GM18511 (cell line): ENCODE measurements at regions not wholly inside any gene's neighbourhood (a gene's known extent, or its start where the extent isn't known, plus 50 kb on each side); places are given as distances from the start of the nearest gene placed in this dataset.

ENCODE experiments used
- ATAC-seq: cut with Tn5 transposase; IDR thresholded peaks from one replicate; pipeline ENCODE4 v1.9.1; 2021; ENCODE audit warnings: mild to moderate bottlenecking, moderate library complexity; ENCODE audit not compliant: unreplicated experiment

- ATAC-seq: no peak
Observed at GRCh38 chr2:219765231-219765911, 137.9 kb downstream of the SLC4A3 start.

DNA sequence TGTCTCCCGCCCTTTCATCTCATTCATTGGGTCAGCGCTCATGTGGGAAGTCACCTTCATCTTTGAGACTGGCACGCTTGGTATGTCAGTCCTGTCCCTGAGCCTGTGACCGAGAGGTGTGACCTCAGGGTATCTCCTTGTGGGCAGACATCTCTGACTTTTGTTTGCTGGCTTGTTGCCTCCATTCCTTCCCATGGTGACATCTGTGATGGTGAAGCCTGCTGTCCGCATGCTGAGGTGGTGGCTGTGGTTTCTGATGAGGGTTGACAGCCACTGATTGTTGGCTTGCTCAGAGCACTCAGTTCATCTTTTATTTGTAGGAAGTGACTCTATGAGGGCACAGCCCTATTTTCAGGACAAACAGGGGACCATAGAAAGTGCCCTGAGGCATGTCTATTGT, 139.2 kb downstream of the SLC4A3 start:
- ATAC-seq: no peak

DNA sequence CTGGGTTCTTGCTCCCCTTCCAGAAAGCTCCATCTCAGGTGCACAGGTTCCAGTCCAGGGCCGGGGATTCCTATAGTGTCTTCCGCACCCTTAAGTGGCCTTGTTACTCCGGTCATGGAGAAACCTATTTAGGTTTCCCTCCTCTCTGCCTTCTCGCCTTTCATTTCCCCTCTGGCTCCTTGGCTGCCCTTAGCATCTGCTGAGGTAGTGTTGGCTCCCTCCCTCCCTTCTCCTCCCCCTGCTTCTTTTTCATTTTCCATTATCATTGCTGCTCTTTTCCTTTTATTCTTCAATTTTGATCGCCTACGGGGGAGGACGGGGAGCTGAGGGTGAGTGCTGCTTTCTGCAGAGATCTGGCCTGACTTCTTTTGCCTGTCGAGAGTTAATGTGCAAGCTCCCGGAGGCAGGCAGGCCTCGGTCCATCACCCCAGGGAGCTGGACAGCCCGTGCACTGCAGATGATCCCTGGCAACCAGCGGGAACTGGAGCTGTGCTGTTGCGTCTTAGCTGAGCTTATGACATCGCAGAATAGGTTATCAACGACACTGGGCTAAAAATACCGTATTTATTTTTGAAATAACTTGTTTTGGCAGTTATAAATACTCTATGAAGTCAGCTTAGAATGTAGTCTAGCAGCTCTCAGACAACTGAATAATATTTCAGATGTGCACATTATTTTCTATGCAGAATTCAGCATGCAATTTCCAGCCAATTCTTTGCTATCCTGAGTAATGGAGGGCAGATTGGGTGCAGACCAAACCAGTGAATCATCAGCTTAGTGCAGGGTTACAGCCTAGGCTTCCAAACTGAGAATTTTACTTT, 141.9 kb downstream of the SLC4A3 start:
- no peak for ATAC-seq

DNA sequence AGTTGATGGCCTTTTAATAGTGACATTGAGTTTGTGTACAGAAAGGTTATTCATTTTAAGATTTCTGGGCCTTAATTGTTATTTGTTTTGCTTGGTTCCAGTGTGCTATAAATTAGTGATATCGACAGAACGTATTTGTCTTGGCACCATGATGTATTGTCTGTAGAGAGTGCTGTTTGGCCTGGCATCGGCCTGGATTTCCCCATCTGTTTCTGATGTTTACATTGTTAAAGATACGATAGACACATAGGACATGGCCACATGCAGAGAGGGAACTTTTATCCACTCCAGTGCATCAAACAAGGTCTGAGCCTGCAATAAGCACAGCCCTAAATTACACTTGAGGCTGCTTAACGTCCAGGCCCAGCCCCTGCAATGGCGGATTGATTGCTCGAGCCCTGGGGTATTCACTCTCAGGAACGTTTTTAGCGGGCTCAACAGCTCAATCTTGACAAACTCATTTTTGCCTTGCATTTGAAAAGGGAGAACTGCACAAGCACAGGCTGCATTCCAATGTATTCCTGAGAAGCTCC, 144.7 kb downstream of the SLC4A3 start:
- ATAC-seq: no peak

GRCh38 chr2:219772697-219773096, 145.3 kb downstream of the SLC4A3 start:
- no peak for ATAC-seq

GRCh38 chr2:219775506-219775905, 148.1 kb downstream of the SLC4A3 start:
- no peak for ATAC-seq

DNA sequence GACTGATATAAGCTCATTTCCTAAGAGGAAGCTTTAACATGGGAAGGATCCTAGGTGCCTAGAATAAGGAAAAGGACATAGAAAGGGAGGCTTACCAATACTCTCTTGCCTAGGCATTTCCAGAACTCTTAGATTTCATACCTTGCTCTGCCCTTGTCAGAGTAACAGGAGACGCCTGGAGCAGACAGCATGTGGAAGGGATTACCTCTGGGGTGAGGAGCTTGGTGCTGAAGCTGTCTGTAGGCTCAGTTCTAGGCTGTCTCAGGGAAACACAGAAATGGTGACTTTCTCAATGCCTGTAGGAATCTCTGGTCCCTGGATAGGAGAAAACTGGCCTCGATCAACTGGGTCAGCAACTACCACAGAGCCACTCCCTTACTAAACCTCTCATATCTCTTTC, 150.0 kb downstream of the SLC4A3 start:
- ATAC-seq: no peak

GRCh38 chr2:219778189-219778588, 150.8 kb downstream of the SLC4A3 start:
- no peak for ATAC-seq

GRCh38 chr2:219782737-219783348, 155.4 kb downstream of the SLC4A3 start:
- ATAC-seq: no peak

DNA sequence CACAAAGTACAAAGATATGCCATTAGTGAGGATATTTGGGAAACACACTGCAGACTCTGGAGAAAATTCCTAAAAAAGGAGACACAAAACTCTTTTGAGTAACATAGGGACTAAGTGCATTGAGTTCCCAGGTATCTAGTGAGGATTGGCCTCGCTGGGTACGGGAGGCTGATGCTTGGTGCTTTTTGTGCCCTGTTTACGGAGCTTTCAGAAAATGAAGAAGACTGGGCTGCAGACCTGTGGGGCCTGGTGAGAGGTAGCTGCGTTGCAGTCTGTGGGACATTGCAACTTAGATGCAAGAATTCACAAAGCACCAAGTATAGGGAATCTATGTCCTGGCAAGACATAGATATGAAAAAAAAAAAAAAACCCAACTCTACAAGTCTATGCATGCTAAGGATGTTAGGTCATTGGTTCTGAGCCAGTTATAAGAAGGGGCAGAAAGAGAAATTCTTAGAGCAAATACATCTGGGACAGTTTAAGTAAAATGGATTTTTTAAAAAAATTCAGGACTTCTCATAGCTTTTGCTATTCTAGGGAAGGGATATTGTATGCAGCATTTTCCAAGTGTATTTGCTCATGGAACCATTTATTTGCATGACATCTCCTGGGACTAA, 156.0 kb downstream of the SLC4A3 start:
- ATAC-seq: no peak

- ATAC-seq: no peak
Observed at GRCh38 chr2:219784178-219784577, 156.7 kb downstream of the SLC4A3 start.

- ATAC-seq: no peak
Observed at GRCh38 chr2:219789476-219789875, 162.0 kb downstream of the SLC4A3 start.

- ATAC-seq: no peak
Observed at GRCh38 chr2:219792446-219792845, 165.0 kb downstream of the SLC4A3 start.

DNA sequence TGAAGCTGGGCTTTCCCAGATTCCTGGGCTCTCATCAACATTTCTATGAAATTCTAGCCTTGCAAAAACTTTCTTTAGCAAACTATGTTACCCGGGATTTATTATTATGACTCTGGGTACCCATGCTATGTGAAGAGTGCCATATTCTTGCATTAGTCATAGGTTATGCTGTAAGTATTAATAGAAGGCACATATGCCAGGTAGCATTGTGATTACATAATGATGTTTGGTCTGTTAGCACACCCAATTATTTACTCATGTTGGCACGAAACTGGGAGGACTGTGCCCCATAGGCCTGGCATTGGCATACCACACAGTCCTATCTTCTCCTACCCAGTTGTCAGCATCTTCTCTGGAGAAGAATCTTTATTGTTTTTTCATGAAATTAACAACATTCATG, 171.0 kb downstream of the SLC4A3 start:
- no peak for ATAC-seq

- no peak for ATAC-seq
Observed at GRCh38 chr2:219803294-219803693, 175.9 kb downstream of the SLC4A3 start.

DNA sequence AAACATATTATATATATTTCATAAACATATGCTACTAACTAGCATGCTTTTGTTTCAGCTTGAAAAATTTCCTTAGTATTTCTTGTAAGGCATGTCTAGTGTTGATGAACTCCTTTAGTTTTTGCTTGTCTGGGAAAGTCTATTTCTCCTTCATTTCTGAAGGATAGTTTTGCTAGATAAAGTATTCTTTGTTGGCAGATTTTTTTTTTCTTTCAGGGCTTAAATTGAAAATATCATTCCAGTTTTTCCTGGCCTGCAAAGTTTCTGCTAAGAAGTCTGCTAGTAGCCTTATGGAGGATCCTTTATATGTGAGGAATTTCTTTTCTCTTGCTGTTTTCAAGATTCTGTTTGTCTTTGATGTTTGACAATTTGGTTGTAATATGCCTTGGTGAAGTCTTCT, 183.5 kb downstream of the SLC4A3 start:
- no peak for ATAC-seq

GRCh38 chr2:219812672-219813071, 185.2 kb downstream of the SLC4A3 start:
- no peak for ATAC-seq

DNA sequence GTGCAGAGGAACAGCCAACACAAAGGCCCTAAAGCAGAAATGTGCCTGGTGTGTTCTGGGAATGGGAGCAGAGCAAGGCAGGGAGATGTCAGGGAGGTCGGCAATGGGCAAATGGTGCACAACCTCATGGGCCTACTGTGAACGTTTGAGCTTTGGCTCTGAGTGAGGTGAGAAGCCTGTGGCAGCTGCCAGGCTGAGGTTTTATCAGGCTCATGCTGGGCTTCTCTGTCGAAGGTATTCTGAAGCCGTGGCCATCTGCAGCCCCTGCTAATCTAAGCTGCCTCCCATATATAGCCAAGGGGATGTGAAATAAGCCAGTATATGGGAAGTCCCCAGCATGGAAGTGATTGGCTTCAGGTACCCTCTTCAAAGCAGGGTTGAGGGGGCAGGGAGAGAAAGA, 193.3 kb downstream of the SLC4A3 start:
- no peak for ATAC-seq

DNA sequence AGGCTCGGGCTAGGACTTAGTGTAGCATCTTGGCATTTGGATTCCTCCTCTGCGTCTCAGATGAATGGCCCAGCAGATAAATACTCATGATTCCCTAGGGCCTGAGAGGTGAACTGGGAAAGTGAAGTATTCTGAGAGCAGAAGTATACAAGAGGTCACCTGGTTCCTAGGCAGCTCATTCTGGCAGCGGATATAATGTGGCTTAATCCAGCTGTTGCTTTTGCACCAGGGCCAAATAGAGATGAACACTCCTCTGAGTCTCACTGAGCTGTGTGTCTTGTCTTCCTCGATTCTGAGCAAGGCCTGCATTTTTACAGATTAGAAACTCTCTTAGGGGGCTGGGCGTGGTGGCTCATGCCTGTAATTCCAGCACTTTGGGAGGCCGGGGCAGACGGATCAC, 196.1 kb downstream of the SLC4A3 start:
- ATAC-seq: no peak

DNA sequence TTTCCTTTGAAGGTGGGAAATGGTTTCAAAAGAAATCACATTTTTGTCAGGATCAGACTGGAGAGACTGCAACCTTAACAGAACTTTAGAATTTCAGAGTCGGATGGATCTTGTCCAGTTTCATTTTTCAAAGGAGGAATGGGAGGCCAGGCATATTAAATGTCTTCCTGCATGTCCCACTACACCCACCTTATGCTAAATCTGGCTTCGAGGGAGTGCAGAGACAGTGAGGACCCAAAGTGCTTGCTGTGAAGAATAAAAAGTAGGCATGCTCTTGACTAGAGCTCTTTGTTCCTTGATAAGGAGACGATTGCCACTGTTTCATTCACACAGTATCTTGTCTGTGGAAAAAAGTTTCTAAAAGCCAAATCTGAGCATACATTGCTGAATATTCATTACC, 197.6 kb downstream of the SLC4A3 start:
- ATAC-seq: no peak

DNA sequence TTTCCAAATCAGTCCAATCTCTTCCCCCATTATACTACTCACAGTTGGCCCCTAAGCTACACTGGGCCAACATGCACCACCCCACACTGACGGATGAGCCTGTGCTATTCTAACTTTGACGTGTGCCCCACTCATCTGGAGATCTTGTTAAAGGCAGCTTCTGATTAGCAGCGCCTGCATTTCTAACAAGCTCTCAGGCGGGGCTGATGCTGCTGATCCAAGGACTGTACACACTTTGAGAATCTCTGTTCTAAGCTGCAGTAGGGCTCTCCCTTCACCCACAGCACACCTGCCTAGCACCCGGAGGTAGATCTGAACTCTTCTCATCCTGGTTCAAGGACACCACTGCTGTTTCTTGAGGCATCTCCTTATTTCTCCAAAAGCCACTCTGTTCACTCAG, 200.7 kb downstream of the SLC4A3 start:
- no peak for ATAC-seq
